ENCODE measurements at regions not wholly inside any gene's neighbourhood (a gene's known extent, or its start where the extent isn't known, plus 50 kb on each side); places are given as distances from the start of the nearest gene placed in this dataset.
A peak's percentile ranks its signal among the peaks of the same experiment; 100 is the strongest.

GRCh38 chr5:155895484-155895883 lies 431.5 kb upstream of the SGCD start:
- Histone ChIP-seq H3K27me3 (replicated peaks; ENCODE audit: control insufficient read depth, insufficient read depth, low read length) (no peaks in the 10 kb centered on the region), H3K36me3 (ENCODE audit: control insufficient read depth, insufficient read depth, low read length) (no peaks in the 10 kb centered on the region), H3K4me3 (replicated peaks; ENCODE audit: low read depth, low read length) (no peak overlapping the region)
- TF ChIP-seq, protein P1, sequence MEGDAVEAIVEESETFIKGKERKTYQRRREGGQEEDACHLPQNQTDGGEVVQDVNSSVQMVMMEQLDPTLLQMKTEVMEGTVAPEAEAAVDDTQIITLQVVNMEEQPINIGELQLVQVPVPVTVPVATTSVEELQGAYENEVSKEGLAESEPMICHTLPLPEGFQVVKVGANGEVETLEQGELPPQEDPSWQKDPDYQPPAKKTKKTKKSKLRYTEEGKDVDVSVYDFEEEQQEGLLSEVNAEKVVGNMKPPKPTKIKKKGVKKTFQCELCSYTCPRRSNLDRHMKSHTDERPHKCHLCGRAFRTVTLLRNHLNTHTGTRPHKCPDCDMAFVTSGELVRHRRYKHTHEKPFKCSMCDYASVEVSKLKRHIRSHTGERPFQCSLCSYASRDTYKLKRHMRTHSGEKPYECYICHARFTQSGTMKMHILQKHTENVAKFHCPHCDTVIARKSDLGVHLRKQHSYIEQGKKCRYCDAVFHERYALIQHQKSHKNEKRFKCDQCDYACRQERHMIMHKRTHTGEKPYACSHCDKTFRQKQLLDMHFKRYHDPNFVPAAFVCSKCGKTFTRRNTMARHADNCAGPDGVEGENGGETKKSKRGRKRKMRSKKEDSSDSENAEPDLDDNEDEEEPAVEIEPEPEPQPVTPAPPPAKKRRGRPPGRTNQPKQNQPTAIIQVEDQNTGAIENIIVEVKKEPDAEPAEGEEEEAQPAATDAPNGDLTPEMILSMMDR (IDR thresholded peaks at IDR 0.05; ENCODE audit: insufficient read depth, low read length, poor library complexity, severe bottlenecking) = no peak
- no peak for DNase-seq (ENCODE audit: extremely low read depth, insufficient read length)

GRCh38 chr5:155897761-155898160 lies 429.2 kb upstream of the SGCD start:
- H3K27me3 ChIP-seq (replicated peaks; ENCODE audit: control insufficient read depth, insufficient read depth, low read length) = no peaks in the 10 kb centered on the region
- TF ChIP-seq, protein P1 (IDR thresholded peaks at IDR 0.05; ENCODE audit: insufficient read depth, low read length, poor library complexity, severe bottlenecking) = no peak
- H3K4me3 ChIP-seq (replicated peaks; ENCODE audit: low read depth, low read length) = no peak overlapping the region
- DNase-seq (ENCODE audit: extremely low read depth, insufficient read length) = no peak
- no peaks in the 10 kb centered on the region for H3K36me3 ChIP-seq (ENCODE audit: control insufficient read depth, insufficient read depth, low read length)

DNA sequence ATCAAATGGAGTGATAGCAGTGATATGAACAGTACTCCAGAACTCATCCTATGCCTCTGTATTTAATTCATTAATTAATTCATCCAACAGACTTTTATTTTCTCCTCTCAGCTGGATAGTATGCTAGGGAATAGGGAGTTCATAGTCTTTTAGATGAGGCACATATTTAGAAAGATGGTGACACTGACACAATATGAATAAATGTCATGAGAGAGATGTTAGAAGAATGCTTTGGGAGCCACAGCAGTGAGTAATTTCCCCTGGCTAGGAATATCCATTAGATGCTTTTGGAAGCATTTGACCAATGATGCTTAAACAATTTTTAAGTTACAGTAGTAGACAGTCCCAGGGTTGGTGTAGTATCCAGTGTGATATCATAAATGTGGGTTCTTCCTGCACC lies 428.7 kb upstream of the SGCD start:
- TF ChIP-seq, protein P1 (IDR thresholded peaks at IDR 0.05; ENCODE audit: insufficient read depth, low read length, poor library complexity, severe bottlenecking) = no peak
- no peaks in the 10 kb centered on the region for H3K27me3 ChIP-seq (replicated peaks; ENCODE audit: control insufficient read depth, insufficient read depth, low read length)
- no peak overlapping the region for H3K4me3 ChIP-seq (replicated peaks; ENCODE audit: low read depth, low read length)
- H3K36me3 ChIP-seq (ENCODE audit: control insufficient read depth, insufficient read depth, low read length) = no peaks in the 10 kb centered on the region
- no peak for DNase-seq (ENCODE audit: extremely low read depth, insufficient read length)

DNA sequence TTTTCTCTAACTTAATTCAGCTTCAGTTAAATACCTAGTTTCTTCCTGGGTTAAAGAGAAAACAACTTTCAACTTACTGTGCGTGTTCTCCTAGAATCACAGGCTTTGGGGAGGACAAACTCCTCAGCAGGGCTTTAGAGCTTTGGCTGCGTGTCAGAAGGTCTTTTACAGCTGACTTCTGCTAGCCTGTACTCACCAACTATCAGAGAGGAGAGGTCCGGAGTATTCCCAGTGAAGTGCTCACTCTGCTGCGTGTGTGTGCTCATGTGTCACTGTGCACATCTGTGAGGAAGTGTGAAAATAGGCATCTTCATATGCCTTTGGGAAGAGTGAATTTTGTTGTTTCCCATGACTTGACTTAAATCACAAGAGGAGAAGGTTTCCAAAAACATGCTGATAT lies 423.2 kb upstream of the SGCD start:
- Histone ChIP-seq H3K4me3 (replicated peaks; ENCODE audit: low read depth, low read length) (no peak overlapping the region), H3K36me3 (ENCODE audit: control insufficient read depth, insufficient read depth, low read length) (no peaks in the 10 kb centered on the region), H3K27me3 (replicated peaks; ENCODE audit: control insufficient read depth, insufficient read depth, low read length) (no peaks in the 10 kb centered on the region)
- TF ChIP-seq, protein P1 (IDR thresholded peaks at IDR 0.05; ENCODE audit: insufficient read depth, low read length, poor library complexity, severe bottlenecking) = no peak
- no peak for DNase-seq (ENCODE audit: extremely low read depth, insufficient read length)

DNA sequence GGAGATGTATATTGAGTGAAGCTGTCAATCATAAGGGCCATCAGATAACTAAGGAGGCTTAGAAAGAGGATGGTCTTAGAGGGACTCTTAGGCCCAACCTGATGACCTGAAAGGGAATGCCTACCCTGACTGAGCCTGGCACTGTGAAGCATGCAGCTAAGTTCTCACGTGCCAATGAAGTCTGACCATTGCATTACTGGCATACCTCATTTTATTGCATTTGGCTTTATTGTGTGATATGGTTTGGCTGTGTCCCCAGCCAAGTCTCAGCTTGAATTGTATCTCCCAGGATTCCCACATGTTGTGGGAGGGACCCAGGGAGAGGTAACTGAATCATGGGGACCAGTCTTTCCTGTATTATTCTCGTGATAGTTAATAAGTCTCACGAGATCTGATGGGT lies 421.6 kb upstream of the SGCD start:
- no peak overlapping the region for H3K4me3 ChIP-seq (replicated peaks; ENCODE audit: low read depth, low read length)
- DNase-seq (ENCODE audit: extremely low read depth, insufficient read length) = no peak
- H3K36me3 ChIP-seq (ENCODE audit: control insufficient read depth, insufficient read depth, low read length) = no peaks in the 10 kb centered on the region
- H3K27me3 ChIP-seq (replicated peaks; ENCODE audit: control insufficient read depth, insufficient read depth, low read length) = no peaks in the 10 kb centered on the region
- TF ChIP-seq, protein P1 (IDR thresholded peaks at IDR 0.05; ENCODE audit: insufficient read depth, low read length, poor library complexity, severe bottlenecking) = no peak

GRCh38 chr5:155906046-155906445 lies 420.9 kb upstream of the SGCD start:
- Histone ChIP-seq H3K27me3 (replicated peaks; ENCODE audit: control insufficient read depth, insufficient read depth, low read length) (no peaks in the 10 kb centered on the region), H3K36me3 (ENCODE audit: control insufficient read depth, insufficient read depth, low read length) (no peaks in the 10 kb centered on the region), H3K4me3 (replicated peaks; ENCODE audit: low read depth, low read length) (no peak overlapping the region)
- DNase-seq (ENCODE audit: extremely low read depth, insufficient read length) = no peak
- TF ChIP-seq, protein P1 (IDR thresholded peaks at IDR 0.05; ENCODE audit: insufficient read depth, low read length, poor library complexity, severe bottlenecking) = peak; percentile 7

Measured in GM06990 (cell line).